ENCODE measurements at regions not wholly inside any gene's neighbourhood (a gene's known extent, or its start where the extent isn't known, plus 50 kb on each side); places are given as distances from the start of the nearest gene placed in this dataset.

DNA sequence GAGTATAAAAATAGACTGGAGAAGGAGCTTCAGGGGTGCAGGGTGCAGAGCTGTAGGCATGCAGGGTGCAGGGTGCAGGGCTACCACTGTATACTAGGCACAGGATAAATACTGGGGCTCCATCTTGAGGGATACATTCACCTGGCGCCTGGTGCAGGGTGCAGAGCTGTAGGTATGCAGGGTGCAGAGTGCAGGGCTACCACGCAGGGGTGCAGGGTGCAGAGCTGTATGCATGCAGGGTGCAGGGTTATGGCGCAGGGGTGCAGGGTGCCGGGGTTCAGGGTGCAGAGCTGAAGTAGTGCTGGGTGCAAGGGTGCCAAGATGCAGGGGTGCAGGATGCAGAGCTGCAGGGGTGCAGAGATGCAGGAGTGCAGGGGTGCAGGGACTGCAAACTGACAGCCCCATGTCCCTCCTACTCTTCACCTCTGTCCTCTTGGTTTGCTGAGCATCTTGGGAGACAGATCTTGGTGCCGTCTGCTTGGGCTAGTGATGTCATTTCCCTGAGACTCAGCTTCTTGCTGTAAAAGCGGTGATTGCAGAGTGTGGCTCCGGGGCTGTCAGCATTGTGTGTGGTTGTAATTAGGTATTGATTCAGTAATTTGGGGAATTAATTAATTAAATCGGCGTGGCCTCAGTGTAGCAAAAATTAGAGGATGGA, 91.2 kb downstream of the ADRA2C start:
- WGBS (ENCODE audit: insufficient coverage) = 77% methylated on average over 9 of the region's 9 CpGs
- CTCF ChIA-PET = no interaction called here
- POLR2A ChIA-PET = no interaction called here

DNA sequence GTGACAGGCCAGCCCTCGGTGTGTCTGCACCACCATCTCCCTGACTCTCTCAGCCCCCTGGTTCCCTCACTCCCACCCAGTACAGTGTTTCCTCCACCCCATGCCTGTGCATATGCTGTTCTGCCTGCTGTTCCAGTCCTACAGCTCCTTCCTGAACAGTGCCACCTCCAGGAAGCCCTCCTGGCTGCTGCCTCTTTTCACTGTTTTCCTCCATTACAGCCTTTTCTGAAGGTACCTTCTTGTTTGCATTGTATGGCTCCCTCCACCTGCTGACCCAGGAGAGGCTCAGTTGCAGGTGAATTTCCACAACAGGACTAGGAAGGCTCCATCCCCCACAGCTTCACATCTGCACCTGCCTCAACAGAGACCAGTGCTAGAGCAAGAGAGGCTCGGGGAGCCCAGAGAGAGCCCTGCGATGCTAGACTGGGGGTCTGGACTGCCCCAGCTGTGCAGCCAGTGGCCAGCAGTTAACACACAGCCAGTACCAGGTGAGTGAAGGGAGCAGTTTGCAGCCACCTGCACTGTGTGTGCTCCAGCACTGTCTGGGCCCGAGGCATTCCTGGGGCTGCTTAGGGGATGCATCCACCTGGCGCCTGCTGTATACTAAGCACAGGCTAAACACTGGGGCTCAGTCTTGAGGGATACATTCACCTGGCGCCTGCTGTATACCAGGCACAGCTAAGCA, 92.0 kb downstream of the ADRA2C start:
- Histone ChIP-seq H3K4me3 (ENCODE audit: control insufficient read depth in 1 of 7, extremely low read depth in 1 of 7, insufficient read depth in 4 of 7, low read depth in 2 of 7, low read length in 6 of 7) (no peak overlapping the region), H3K27me3 (replicated peaks in 2 of 5; ENCODE audit: control insufficient read depth in 4 of 5, insufficient read depth in 5 of 5, low read length in 4 of 5) (peaks cover 4 to 80% (median 9%) of the 10 kb centered on the region in 5 experiments), H3K9me3 (ENCODE audit: control extremely low read depth in 1 of 5, control insufficient read depth in 4 of 5, insufficient read depth in 2 of 5, low read depth in 1 of 5, low read length in 4 of 5) (no peaks in the 10 kb centered on the region), H3K36me3 (ENCODE audit: control insufficient read depth in 4 of 4, insufficient read depth in 4 of 4, low read length in 3 of 4) (no peaks in the 10 kb centered on the region), H3K27ac (ENCODE audit: insufficient read depth in 1 of 2, low read depth in 1 of 2, low read length in 2 of 2, poor library complexity in 1 of 2, severe bottlenecking in 2 of 2) (no peak overlapping the region), H3K4me1 (ENCODE audit: control extremely low read depth in 1 of 4, control insufficient read depth in 4 of 4, insufficient read depth in 4 of 4, low read length in 3 of 4) (no peaks in the 10 kb centered on the region)
- 85% methylated on average over 4 of the region's 6 CpGs for WGBS (ENCODE audit: insufficient coverage)
- ChIA-PET POLR2A (no interaction called here), CTCF (interaction anchor here (0.5 kb wide), 1 partner anchor 188 kb away, joined by 3 read pairs; no protein-coding TSS in a partner anchor)
- DNase-seq = no peak

More for the DNA sequence above, 91.2 kb downstream of the ADRA2C start:
- Histone ChIP-seq H3K36me3 (ENCODE audit: control insufficient read depth in 4 of 4, insufficient read depth in 4 of 4, low read length in 3 of 4) (no peaks in the 10 kb centered on the region), H3K4me3 (ENCODE audit: control insufficient read depth in 1 of 7, extremely low read depth in 1 of 7, insufficient read depth in 4 of 7, low read depth in 2 of 7, low read length in 6 of 7) (no peak overlapping the region), H3K27me3 (replicated peaks in 2 of 5; ENCODE audit: control insufficient read depth in 4 of 5, insufficient read depth in 5 of 5, low read length in 4 of 5) (peaks cover 4 to 74% (median 14%) of the 10 kb centered on the region in 5 experiments), H3K27ac (ENCODE audit: insufficient read depth in 1 of 2, low read depth in 1 of 2, low read length in 2 of 2, poor library complexity in 1 of 2, severe bottlenecking in 2 of 2) (no peak overlapping the region), H3K4me1 (ENCODE audit: control extremely low read depth in 1 of 4, control insufficient read depth in 4 of 4, insufficient read depth in 4 of 4, low read length in 3 of 4) (no peaks in the 10 kb centered on the region), H3K9me3 (ENCODE audit: control extremely low read depth in 1 of 5, control insufficient read depth in 4 of 5, insufficient read depth in 2 of 5, low read depth in 1 of 5, low read length in 4 of 5) (no peaks in the 10 kb centered on the region)
- no peak for DNase-seq

- Histone ChIP-seq H3K9me3 (ENCODE audit: control extremely low read depth in 1 of 5, control insufficient read depth in 4 of 5, insufficient read depth in 2 of 5, low read depth in 1 of 5, low read length in 4 of 5) (no peaks in the 10 kb centered on the region), H3K36me3 (ENCODE audit: control insufficient read depth in 4 of 4, insufficient read depth in 4 of 4, low read length in 3 of 4) (no peaks in the 10 kb centered on the region), H3K27ac (ENCODE audit: insufficient read depth in 1 of 2, low read depth in 1 of 2, low read length in 2 of 2, poor library complexity in 1 of 2, severe bottlenecking in 2 of 2) (no peak overlapping the region), H3K4me3 (ENCODE audit: control insufficient read depth in 1 of 7, extremely low read depth in 1 of 7, insufficient read depth in 4 of 7, low read depth in 2 of 7, low read length in 6 of 7) (no peak overlapping the region), H3K4me1 (ENCODE audit: control extremely low read depth in 1 of 4, control insufficient read depth in 4 of 4, insufficient read depth in 4 of 4, low read length in 3 of 4) (no peaks in the 10 kb centered on the region), H3K27me3 (replicated peaks in 2 of 5; ENCODE audit: control insufficient read depth in 4 of 5, insufficient read depth in 5 of 5, low read length in 4 of 5) (peaks cover 4 to 80% (median 9%) of the 10 kb centered on the region in 5 experiments)
- POLR2A ChIA-PET = no interaction called here
- DNase-seq = no peak
- CTCF ChIA-PET = no interaction called here
- WGBS (ENCODE audit: insufficient coverage) = 83% methylated on average over 9 of the region's 9 CpGs
These were observed 92.7 kb downstream of the ADRA2C start for GRCh38 chr4:3858765-3859388.

GRCh38 chr4:3859571-3859970, 93.4 kb downstream of the ADRA2C start:
- H3K36me3 ChIP-seq (ENCODE audit: control insufficient read depth in 4 of 4, insufficient read depth in 4 of 4, low read length in 3 of 4) = no peaks in the 10 kb centered on the region
- CTCF ChIA-PET = interaction anchor here (1.4 kb wide), 1 partner anchor 21 kb away, joined by 3 read pairs; no protein-coding TSS in a partner anchor
- H3K4me1 ChIP-seq (ENCODE audit: control extremely low read depth in 1 of 4, control insufficient read depth in 4 of 4, insufficient read depth in 4 of 4, low read length in 3 of 4) = no peaks in the 10 kb centered on the region
- 90% methylated on average over 7 of the region's 8 CpGs for WGBS (ENCODE audit: insufficient coverage)
- H3K27ac ChIP-seq (ENCODE audit: insufficient read depth in 1 of 2, low read depth in 1 of 2, low read length in 2 of 2, poor library complexity in 1 of 2, severe bottlenecking in 2 of 2) = no peak overlapping the region
- peaks cover 4 to 81% (median 7%) of the 10 kb centered on the region in 5 experiments for H3K27me3 ChIP-seq (replicated peaks in 2 of 5; ENCODE audit: control insufficient read depth in 4 of 5, insufficient read depth in 5 of 5, low read length in 4 of 5)
- DNase-seq = no peak
- H3K4me3 ChIP-seq (ENCODE audit: control insufficient read depth in 1 of 7, extremely low read depth in 1 of 7, insufficient read depth in 4 of 7, low read depth in 2 of 7, low read length in 6 of 7) = no peak overlapping the region
- H3K9me3 ChIP-seq (ENCODE audit: control extremely low read depth in 1 of 5, control insufficient read depth in 4 of 5, insufficient read depth in 2 of 5, low read depth in 1 of 5, low read length in 4 of 5) = no peaks in the 10 kb centered on the region
- POLR2A ChIA-PET = no interaction called here

DNA sequence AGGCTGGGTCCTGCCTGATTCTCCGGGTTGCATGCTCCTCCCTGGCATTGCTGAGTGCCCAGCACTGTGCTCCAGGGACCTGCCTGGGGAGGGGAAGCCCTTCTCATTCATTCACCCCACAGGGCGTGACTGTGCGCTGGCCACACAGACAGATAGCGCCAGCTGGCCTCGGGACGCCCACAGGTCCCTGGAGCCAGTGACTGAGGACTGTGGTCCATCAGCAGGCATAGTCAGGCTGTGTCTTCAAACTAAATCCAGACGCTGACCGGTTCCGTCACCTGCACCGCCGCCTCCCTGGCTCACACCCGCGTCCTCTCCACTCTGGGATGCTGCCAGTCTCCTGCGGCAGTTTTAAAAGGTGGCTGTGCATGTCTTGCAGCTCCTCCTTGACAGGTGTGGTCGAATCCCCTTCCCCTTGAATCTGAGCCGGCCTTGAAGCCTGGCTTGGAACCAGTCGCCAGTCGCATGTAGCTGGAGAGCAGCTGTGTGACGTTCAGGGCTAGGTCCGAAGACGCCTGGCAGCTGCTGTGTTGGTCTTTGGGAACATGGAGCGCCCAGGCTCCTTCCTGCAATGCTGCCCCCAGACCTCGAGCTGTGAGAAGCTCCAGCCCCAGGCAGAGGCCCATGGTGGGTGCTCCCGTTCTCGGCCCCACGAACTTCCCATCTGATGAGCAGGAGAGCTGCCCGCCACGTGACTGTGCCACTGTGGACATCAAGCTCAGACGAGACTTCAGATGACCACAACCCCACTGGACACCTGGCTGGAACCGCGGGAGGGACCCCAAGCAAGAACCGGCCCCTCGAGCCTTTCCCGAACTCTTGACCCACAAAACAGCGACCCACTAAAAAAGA, 94.1 kb downstream of the ADRA2C start:
- no peak overlapping the region for H3K4me3 ChIP-seq (ENCODE audit: control insufficient read depth in 1 of 7, extremely low read depth in 1 of 7, insufficient read depth in 4 of 7, low read depth in 2 of 7, low read length in 6 of 7)
- no peak for DNase-seq
- H3K4me1 ChIP-seq (ENCODE audit: control extremely low read depth in 1 of 4, control insufficient read depth in 4 of 4, insufficient read depth in 4 of 4, low read length in 3 of 4) = no peaks in the 10 kb centered on the region
- ChIA-PET CTCF (interaction anchor here (1.4 kb wide), 1 partner anchor 21 kb away, joined by 3 read pairs; no protein-coding TSS in a partner anchor), POLR2A (no interaction called here)
- peaks cover 4 to 80% (median 7%) of the 10 kb centered on the region in 5 experiments for H3K27me3 ChIP-seq (replicated peaks in 2 of 5; ENCODE audit: control insufficient read depth in 4 of 5, insufficient read depth in 5 of 5, low read length in 4 of 5)
- no peaks in the 10 kb centered on the region for H3K36me3 ChIP-seq (ENCODE audit: control insufficient read depth in 4 of 4, insufficient read depth in 4 of 4, low read length in 3 of 4)
- no peaks in the 10 kb centered on the region for H3K9me3 ChIP-seq (ENCODE audit: control extremely low read depth in 1 of 5, control insufficient read depth in 4 of 5, insufficient read depth in 2 of 5, low read depth in 1 of 5, low read length in 4 of 5)
- no peak overlapping the region for H3K27ac ChIP-seq (ENCODE audit: insufficient read depth in 1 of 2, low read depth in 1 of 2, low read length in 2 of 2, poor library complexity in 1 of 2, severe bottlenecking in 2 of 2)
- 85% methylated on average over 34 of the region's 35 CpGs for WGBS (ENCODE audit: insufficient coverage)

- 93% methylated on average over 28 of the region's 28 CpGs for WGBS (ENCODE audit: insufficient coverage)
- ChIA-PET CTCF (interaction anchor here (1.4 kb wide), 1 partner anchor 20 kb away, joined by 3 read pairs; no protein-coding TSS in a partner anchor), POLR2A (no interaction called here)
- Histone ChIP-seq H3K4me1 (ENCODE audit: control extremely low read depth in 1 of 4, control insufficient read depth in 4 of 4, insufficient read depth in 4 of 4, low read length in 3 of 4) (no peaks in the 10 kb centered on the region), H3K9me3 (ENCODE audit: control extremely low read depth in 1 of 5, control insufficient read depth in 4 of 5, insufficient read depth in 2 of 5, low read depth in 1 of 5, low read length in 4 of 5) (no peaks in the 10 kb centered on the region), H3K4me3 (ENCODE audit: control insufficient read depth in 1 of 7, extremely low read depth in 1 of 7, insufficient read depth in 4 of 7, low read depth in 2 of 7, low read length in 6 of 7) (no peak overlapping the region), H3K27ac (ENCODE audit: insufficient read depth in 1 of 2, low read depth in 1 of 2, low read length in 2 of 2, poor library complexity in 1 of 2, severe bottlenecking in 2 of 2) (no peak overlapping the region), H3K27me3 (replicated peaks in 2 of 5; ENCODE audit: control insufficient read depth in 4 of 5, insufficient read depth in 5 of 5, low read length in 4 of 5) (peaks cover 4 to 77% (median 7%) of the 10 kb centered on the region in 5 experiments), H3K36me3 (ENCODE audit: control insufficient read depth in 4 of 4, insufficient read depth in 4 of 4, low read length in 3 of 4) (no peaks in the 10 kb centered on the region)
- no peak for DNase-seq
These were observed 94.9 kb downstream of the ADRA2C start for GRCh38 chr4:3860913-3861636.
